ENCODE measurements at regions not wholly inside any gene's neighbourhood (a gene's known extent, or its start where the extent isn't known, plus 50 kb on each side); places are given as distances from the start of the nearest gene placed in this dataset.

- TF ChIP-seq CEBPZ (IDR thresholded peaks at IDR 0.05; ENCODE audit: low read length) (no peak), HNRNPL (IDR thresholded peaks at IDR 0.05; ENCODE audit: low read depth, low read length) (no peak)
Observed at GRCh38 chr2:219707496-219708285, 80.3 kb downstream of the SLC4A3 start (continued).

- H3K4me2 ChIP-seq (ENCODE audit: low read depth, low read length) = no peak overlapping the region
- ChIA-PET POLR2A (no interaction called here), CTCF (ENCODE audit: low intra/inter-chr PET ratio, low total read pairs) (no interaction called here)
- WGBS (ENCODE audit: low lambda C conversion rate) = 10% methylated on average over 2 of the region's 2 CpGs
- H3K4me1 ChIP-seq (ENCODE audit: insufficient read depth, low read length) = no peaks in the 10 kb centered on the region
- BruUV-seq (replicated peaks) = no TSS peak
- H3K9me3 ChIP-seq (ENCODE audit: low read length) = no peaks in the 10 kb centered on the region
- in situ Hi-C loops (cut with HindIII; ENCODE audit: extremely low pct_ligation_motif_present, low pct_unique_long_range_greater_than_20kb) (no loop called here), intact Hi-C loops (cut with micrococcal nuclease; ENCODE audit: unreplicated experiment) (no loop called here)
- H4K20me1 ChIP-seq (ENCODE audit: insufficient read depth, low read length) = no peaks in the 10 kb centered on the region
- no peaks in the 10 kb centered on the region for H3K36me3 ChIP-seq (replicated peaks in 1 of 2; ENCODE audit: control insufficient read depth in 1 of 2, insufficient read depth in 2 of 2, low read length in 2 of 2)
- no peak overlapping the region for H2AFZ ChIP-seq (ENCODE audit: low read length)
- DNase-seq (ENCODE audit: low spot score) (no peak), ATAC-seq (no peak), FAIRE-seq (no peak)
- peaks cover 1 to 13% of the 10 kb centered on the region in 2 experiments; a peak in 2 of 5 replicates for H3K27me3 ChIP-seq (ENCODE audit: control insufficient read depth in 1 of 2, insufficient read depth in 2 of 2, low read length in 2 of 2)
- no peak overlapping the region for H3K9ac ChIP-seq (ENCODE audit: insufficient read depth, low read depth, low read length)
- no peaks in the 10 kb centered on the region for H3K79me2 ChIP-seq (ENCODE audit: insufficient read depth, low read length)
- no peak overlapping the region for H3K4me3 ChIP-seq (replicated peaks in 1 of 3; ENCODE audit: insufficient read depth in 1 of 3, low read depth in 2 of 3, low read length in 3 of 3)
- H3K27ac ChIP-seq (ENCODE audit: extremely low read length, insufficient read depth, low read length) = no peak overlapping the region
- TF ChIP-seq ZNF253 (CRISPR knock-in tag; IDR thresholded peaks at IDR 0.05; ENCODE audit: borderline replicate concordance) (no peak), ZNF652 (CRISPR knock-in tag; IDR thresholded peaks at IDR 0.05; ENCODE audit: borderline replicate concordance, low read depth) (no peak), ZNF282 (IDR thresholded peaks at IDR 0.05; ENCODE audit: partially characterized antibody) (no peak), NPAS2 (CRISPR knock-in tag; IDR thresholded peaks at IDR 0.05; ENCODE audit: borderline replicate concordance) (no peak), ZNF670 (CRISPR knock-in tag; IDR thresholded peaks at IDR 0.05; ENCODE audit: borderline replicate concordance) (no peak), HHEX (CRISPR knock-in tag; IDR thresholded peaks at IDR 0.05) (no peak), YEATS2 (CRISPR knock-in tag; IDR thresholded peaks at IDR 0.05; ENCODE audit: borderline replicate concordance) (no peak), MAF1 (CRISPR knock-in tag; IDR thresholded peaks at IDR 0.05; ENCODE audit: borderline replicate concordance) (no peak), ZNF280D (CRISPR knock-in tag; IDR thresholded peaks at IDR 0.05) (no peak), IRF1 (CRISPR knock-in tag; IDR thresholded peaks at IDR 0.05; ENCODE audit: low read depth) (no peak)
Observed at GRCh38 chr2:219709331-219709761, 81.9 kb downstream of the SLC4A3 start.
